Activated CD8-positive, alpha-beta memory T cell treated with anti-CD3 and anti-CD28 coated beads, Interleukin-2, amount 50 U/mL, for 24 hours (primary cell): ENCODE measurements at regions not wholly inside any gene's neighbourhood (a gene's known extent, or its start where the extent isn't known, plus 50 kb on each side); places are given as distances from the start of the nearest gene placed in this dataset.
"Not testable (repeated sequence)": the region's sequence is repeated elsewhere in the genome, so short reads cannot be mapped to it uniquely, and the experiment has no call there.

Source experiments
- DNase-seq: peaks from one replicate; pipeline ENCODE4 v3.0.0-alpha.2; 2020; ENCODE audit errors: extremely low read depth

GRCh38 chr3:31096661-31097395, 202.4 kb upstream of the GADL1 start:
- no peak for DNase-seq

- DNase-seq, result no peak
Observed at GRCh38 chr3:31100519-31100918, 206.1 kb upstream of the GADL1 start.

GRCh38 chr3:31101285-31101684, 206.8 kb upstream of the GADL1 start:
- not testable (repeated sequence) for DNase-seq

GRCh38 chr3:31102196-31102879, 207.9 kb upstream of the GADL1 start:
- no peak for DNase-seq

GRCh38 chr3:31103181-31103580, 208.7 kb upstream of the GADL1 start:
- DNase-seq, result no peak

- DNase-seq, result no peak
Observed at GRCh38 chr3:31103623-31104180, 209.2 kb upstream of the GADL1 start.

GRCh38 chr3:31105011-31105410, 210.6 kb upstream of the GADL1 start:
- DNase-seq, result no peak

- DNase-seq, result no peak
Observed at GRCh38 chr3:31105438-31106077, 211.1 kb upstream of the GADL1 start.

- DNase-seq, result no peak
Observed at GRCh38 chr3:31106204-31106603, 211.7 kb upstream of the GADL1 start.

- DNase-seq, result no peak
Observed at GRCh38 chr3:31106912-31107311, 212.5 kb upstream of the GADL1 start.

GRCh38 chr3:31114929-31115283, 220.4 kb upstream of the GADL1 start:
- DNase-seq, result no peak

GRCh38 chr3:31115531-31115930, 221.1 kb upstream of the GADL1 start:
- DNase-seq, result not testable (repeated sequence)

- no peak for DNase-seq
Observed at GRCh38 chr3:31116651-31117050, 222.2 kb upstream of the GADL1 start.

- DNase-seq, result no peak
Observed at GRCh38 chr3:31117854-31118253, 223.4 kb upstream of the GADL1 start.

- DNase-seq, result no peak
Observed at GRCh38 chr3:31124373-31124772, 229.9 kb upstream of the GADL1 start.

GRCh38 chr3:31125413-31126020, 231.1 kb upstream of the GADL1 start:
- DNase-seq, result no peak

GRCh38 chr3:31129241-31129640, 234.8 kb upstream of the GADL1 start:
- no peak for DNase-seq

GRCh38 chr3:31132132-31132769, 237.8 kb upstream of the GADL1 start:
- no peak for DNase-seq

- DNase-seq, result no peak
Observed at GRCh38 chr3:31133541-31133940, 239.1 kb upstream of the GADL1 start.

- DNase-seq, result no peak
Observed at GRCh38 chr3:31135546-31135945, 241.1 kb upstream of the GADL1 start.

GRCh38 chr3:31137718-31138465, 243.4 kb upstream of the GADL1 start:
- DNase-seq, result no peak
